ENCODE measurements at regions not wholly inside any gene's neighbourhood (a gene's known extent, or its start where the extent isn't known, plus 50 kb on each side); places are given as distances from the start of the nearest gene placed in this dataset.

- dilution Hi-C loops (cut with MboI; ENCODE audit: extremely low pct_ligation_motif_present, low sequenced_read_pairs) (no loop called here), intact Hi-C loops (cut with micrococcal nuclease) (no loop called here)
- no peak overlapping the region for H2AFZ ChIP-seq (ENCODE audit: low read depth, low read length)
- H3K4me2 ChIP-seq (ENCODE audit: insufficient read depth, low read length): no peak overlapping the region
- no peaks in the 10 kb centered on the region for H3K36me3 ChIP-seq (ENCODE audit: control insufficient read depth in 2 of 2, extremely low read depth in 1 of 2, insufficient read depth in 2 of 2, low read length in 2 of 2)
- H3K9me1 ChIP-seq (replicated peaks; ENCODE audit: control insufficient read depth, extremely low read depth, insufficient read depth, low read length): no peaks in the 10 kb centered on the region
- ChIA-PET POLR2A (no interaction called here), CTCF (no interaction called here)
- no peak overlapping the region for H3K9ac ChIP-seq (replicated peaks; ENCODE audit: extremely low read depth, insufficient read depth, low read length)
- no peaks in the 10 kb centered on the region for H3K4me1 ChIP-seq (ENCODE audit: control insufficient read depth, extremely low read depth, insufficient read depth, low read length)
- TF ChIP-seq POLR2A (IDR thresholded peaks at IDR 0.05; ENCODE audit: low read depth, low read length): no peak
- TF ChIP-seq CTCF (IDR thresholded peaks at IDR 0.05; ENCODE audit: extremely low read depth in 1 of 2, insufficient read depth in 1 of 2, low read depth in 1 of 2, low read length in 2 of 2): no peak
- no peak for TF ChIP-seq POLR2AphosphoS5 (IDR thresholded peaks at IDR 0.05; ENCODE audit: insufficient read depth, low read depth, low read length)
- TF ChIP-seq JUN (IDR thresholded peaks at IDR 0.05; ENCODE audit: borderline replicate concordance, insufficient read depth, insufficient read length, low read depth): no peak
- no peak for TF ChIP-seq MAX (IDR thresholded peaks at IDR 0.05; ENCODE audit: insufficient read depth, insufficient read length)
- TF ChIP-seq EZH2 (IDR thresholded peaks at IDR 0.05; ENCODE audit: borderline replicate concordance, low read depth, low read length, severe bottlenecking): no peak
- no peak for TF ChIP-seq GATA2 (IDR thresholded peaks at IDR 0.05; ENCODE audit: insufficient read depth, insufficient read length, low read depth, low read length)
- TF ChIP-seq FOS (IDR thresholded peaks at IDR 0.05; ENCODE audit: borderline replicate concordance, insufficient read depth, low read length): no peak
- H3K4me3 ChIP-seq (replicated peaks in 1 of 3; ENCODE audit: insufficient read depth in 1 of 3, low read depth in 1 of 3, low read length in 3 of 3): no peak overlapping the region
- FAIRE-seq (no peak), DNase-seq (ENCODE audit: low read depth, low spot score) (no peak)
- H4K20me1 ChIP-seq (replicated peaks; ENCODE audit: control insufficient read depth, extremely low read depth, insufficient read depth, low read length): no peaks in the 10 kb centered on the region
- H3K27ac ChIP-seq (ENCODE audit: insufficient read depth, low read depth, low read length): no peak overlapping the region
- H3K9me3 ChIP-seq (replicated peaks; ENCODE audit: control insufficient read depth, insufficient read depth, low read length): no peaks in the 10 kb centered on the region
- peaks cover 0 to 3% of the 10 kb centered on the region in 2 experiments for H3K27me3 ChIP-seq (ENCODE audit: control insufficient read depth in 2 of 2, insufficient read depth in 2 of 2, low read length in 2 of 2)
- BruUV-seq (replicated peaks): no TSS peak
- H3K79me2 ChIP-seq (ENCODE audit: control insufficient read depth, insufficient read depth, low read length): no peaks in the 10 kb centered on the region
These were observed 88.5 kb upstream of the MNS1 start for GRCh38 chr15:56553486-56553885.
